ENCODE measurements at regions not wholly inside any gene's neighbourhood (a gene's known extent, or its start where the extent isn't known, plus 50 kb on each side); places are given as distances from the start of the nearest gene placed in this dataset.

- DNase-seq (ENCODE audit: low read depth): no peak
These were observed 62.0 kb upstream of the EGFR start for GRCh38 chr7:54956865-54957264.

GRCh38 chr7:54960517-54960916 lies 58.3 kb upstream of the EGFR start:
- DNase-seq (ENCODE audit: low read depth): no peak

- DNase-seq (ENCODE audit: low read depth): peak; percentile 38
These were observed 57.4 kb upstream of the EGFR start for GRCh38 chr7:54961391-54961790.

GRCh38 chr7:54963155-54963554 lies 55.7 kb upstream of the EGFR start:
- no peak for DNase-seq (ENCODE audit: low read depth)

- peak; percentile 29 for DNase-seq (ENCODE audit: low read depth)
These were observed 54.7 kb upstream of the EGFR start for GRCh38 chr7:54964136-54964535.

GRCh38 chr7:54967377-54967776 lies 51.4 kb upstream of the EGFR start:
- DNase-seq (ENCODE audit: low read depth): peak; percentile 70

GRCh38 chr7:54968018-54968417 lies 50.8 kb upstream of the EGFR start:
- DNase-seq (ENCODE audit: low read depth): no peak
